ENCODE measurements at regions not wholly inside any gene's neighbourhood (a gene's known extent, or its start where the extent isn't known, plus 50 kb on each side); places are given as distances from the start of the nearest gene placed in this dataset.

GRCh38 chr1:101312147-101312546 is 75.3 kb downstream of the S1PR1 start:
- no peak for TF ChIP-seq ZEB1 (IDR thresholded peaks at IDR 0.05; ENCODE audit: insufficient replicate concordance, low read depth)
- TF ChIP-seq KDM5B (CRISPR knock-in tag; IDR thresholded peaks at IDR 0.05; ENCODE audit: borderline replicate concordance), result no peak
- no peak for TF ChIP-seq ADNP (CRISPR knock-in tag; IDR thresholded peaks at IDR 0.05)
- TF ChIP-seq TP53 (CRISPR knock-in tag; conservative IDR thresholded peaks at IDR 0.05), result no peak
- TF ChIP-seq E2F2 (CRISPR knock-in tag; IDR thresholded peaks at IDR 0.05; ENCODE audit: borderline replicate concordance), result no peak
- no peak for TF ChIP-seq CREB3 (CRISPR knock-in tag; IDR thresholded peaks at IDR 0.05)
- TF ChIP-seq PATZ1 (CRISPR knock-in tag; IDR thresholded peaks at IDR 0.05), result no peak
- no peak for TF ChIP-seq MEF2D (CRISPR knock-in tag; IDR thresholded peaks at IDR 0.05)
- no peak for TF ChIP-seq POLR2A (IDR thresholded peaks at IDR 0.05; ENCODE audit: insufficient read depth in 1 of 2, low read depth in 2 of 2, low read length in 2 of 2)

Data from HepG2 (cell line).